MM.1S (cell line): ENCODE measurements at regions not wholly inside any gene's neighbourhood (a gene's known extent, or its start where the extent isn't known, plus 50 kb on each side); places are given as distances from the start of the nearest gene placed in this dataset.

Experiments used
- DNase-seq: peaks from one replicate; pipeline ENCODE4 v3.0.0-alpha.2; 2015
- H2AFZ ChIP-seq: fragments of 300-600 bp; sonication (generic); 2 replicates; pipeline ENCODE4 v1.6.0; 2016; ENCODE audit warnings: antibody characterized with exemption, low read length
- H3F3A ChIP-seq: fragments of 300-600 bp; sonication (generic); 2 replicates; pipeline ENCODE4 v1.6.1; 2016; ENCODE audit warnings: mild to moderate bottlenecking, antibody characterized with exemption, low read length, moderate library complexity, mixed read lengths; ENCODE audit not compliant: insufficient read depth
- H3K27ac ChIP-seq: fragments of 300-600 bp; sonication (generic); 2 replicates; pipeline ENCODE4 v1.5.1; 2016; ENCODE audit warnings: mild to moderate bottlenecking, low read length
- H3K27me3 ChIP-seq: fragments of 300-600 bp; sonication (generic); replicated peaks from 2 replicates; pipeline ENCODE4 v1.6.0; 2016; ENCODE audit warnings: low read length; ENCODE audit not compliant: insufficient read depth
- H3K36me3 ChIP-seq: fragments of 300-600 bp; sonication (generic); replicated peaks from 2 replicates; pipeline ENCODE4 v1.6.1; 2016; ENCODE audit warnings: mild to moderate bottlenecking, low read length, mixed read lengths; ENCODE audit not compliant: insufficient read depth
- H3K4me1 ChIP-seq: fragments of 300-600 bp; sonication (generic); 2 replicates; pipeline ENCODE4 v1.6.1; 2016; ENCODE audit warnings: low read length, mixed read lengths
- H3K4me2 ChIP-seq: fragments of 300-600 bp; sonication (generic); 2 replicates; pipeline ENCODE4 v1.6.0; 2016; ENCODE audit warnings: low read depth, low read length
- H3K4me3 ChIP-seq: fragments of 300-600 bp; sonication (generic); 2 replicates; pipeline ENCODE4 v1.5.1; 2016; ENCODE audit warnings: low read length, mixed read lengths
- H3K79me2 ChIP-seq: fragments of 300-600 bp; sonication (generic); 2 replicates; pipeline ENCODE4 v1.6.1; 2016; ENCODE audit warnings: mixed run types, low read length, mixed read lengths
- H3K9ac ChIP-seq: fragments of 300-600 bp; sonication (generic); 2 replicates; pipeline ENCODE4 v1.6.1; 2016; ENCODE audit warnings: low read length, mixed read lengths
- H3K9me2 ChIP-seq: fragments of 300-600 bp; sonication (generic); replicated peaks from 2 replicates; pipeline ENCODE4 v1.6.1; 2016; ENCODE audit warnings: mild to moderate bottlenecking, low read length, mixed read lengths; ENCODE audit not compliant: insufficient read depth
- H3K9me3 ChIP-seq: fragments of 300-600 bp; sonication (generic); replicated peaks from 2 replicates; pipeline ENCODE4 v1.6.1; 2016; ENCODE audit warnings: mild to moderate bottlenecking, low read length, mixed read lengths; ENCODE audit not compliant: insufficient read depth
- H4K20me1 ChIP-seq: fragments of 300-600 bp; sonication (generic); 2 replicates; pipeline ENCODE4 v1.6.1; 2016; ENCODE audit warnings: mild to moderate bottlenecking, low read length, moderate library complexity, mixed read lengths; ENCODE audit not compliant: insufficient read depth
- EZH2 ChIP-seq: fragments of 300-600 bp; sonication (generic); optimal IDR thresholded peaks from 2 replicates; pipeline ENCODE3; 2017; ENCODE audit warnings: low read depth, mild to moderate bottlenecking, antibody characterized with exemption, low read length, mixed read lengths
- EZH2phosphoT487 ChIP-seq: fragments of 300-600 bp; sonication (generic); IDR thresholded peaks from 2 replicates; pipeline ENCODE4 v1.6.1; 2018; ENCODE audit warnings: antibody characterized with exemption, low read length
- TF ChIP-seq, protein P1 (sequence below): fragments of 300-600 bp; sonication (generic); IDR thresholded peaks from 2 replicates; pipeline ENCODE4 v1.5.1; 2016; ENCODE audit warnings: antibody characterized with exemption, low read length, mixed read lengths

DNA sequence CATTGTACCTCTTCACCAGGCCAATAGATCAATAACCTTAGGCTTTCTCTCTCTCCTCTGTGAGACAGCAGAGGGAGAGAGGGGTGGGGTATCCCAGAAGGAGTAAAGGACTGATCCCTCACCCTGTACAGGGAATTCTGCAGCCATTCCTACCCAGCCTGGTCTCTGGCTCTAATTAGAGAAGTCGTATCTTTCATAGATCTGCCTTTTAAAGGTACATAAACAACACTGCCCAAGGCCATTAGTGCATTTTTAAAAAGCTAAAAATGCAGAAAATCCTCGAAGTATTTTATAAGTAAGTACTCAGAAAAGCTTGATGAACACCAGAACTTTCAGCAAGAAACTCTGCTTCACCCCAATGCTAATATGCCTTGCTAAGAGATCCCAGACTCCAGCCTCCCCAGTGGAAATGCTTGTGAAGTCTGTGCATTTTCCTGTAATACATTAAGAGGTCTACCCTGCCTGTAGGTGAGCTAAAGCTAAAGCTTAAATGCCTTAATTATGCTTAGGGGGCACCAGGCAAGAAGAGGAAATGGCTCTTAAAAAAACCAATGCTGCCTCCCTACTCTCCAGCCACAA, 200.0 kb upstream of the ANKRD55 start:
- no peak overlapping the region for H2AFZ ChIP-seq
- H4K20me1 ChIP-seq: no peaks in the 10 kb centered on the region
- H3K36me3 ChIP-seq: no peaks in the 10 kb centered on the region
- peaks cover 10% of the 10 kb centered on the region; the same call in 1 of the 2 replicates for H3F3A ChIP-seq
- H3K4me1 ChIP-seq: peaks cover 13% of the 10 kb centered on the region
- no peaks in the 10 kb centered on the region for H3K27me3 ChIP-seq
- TF ChIP-seq, protein P1, sequence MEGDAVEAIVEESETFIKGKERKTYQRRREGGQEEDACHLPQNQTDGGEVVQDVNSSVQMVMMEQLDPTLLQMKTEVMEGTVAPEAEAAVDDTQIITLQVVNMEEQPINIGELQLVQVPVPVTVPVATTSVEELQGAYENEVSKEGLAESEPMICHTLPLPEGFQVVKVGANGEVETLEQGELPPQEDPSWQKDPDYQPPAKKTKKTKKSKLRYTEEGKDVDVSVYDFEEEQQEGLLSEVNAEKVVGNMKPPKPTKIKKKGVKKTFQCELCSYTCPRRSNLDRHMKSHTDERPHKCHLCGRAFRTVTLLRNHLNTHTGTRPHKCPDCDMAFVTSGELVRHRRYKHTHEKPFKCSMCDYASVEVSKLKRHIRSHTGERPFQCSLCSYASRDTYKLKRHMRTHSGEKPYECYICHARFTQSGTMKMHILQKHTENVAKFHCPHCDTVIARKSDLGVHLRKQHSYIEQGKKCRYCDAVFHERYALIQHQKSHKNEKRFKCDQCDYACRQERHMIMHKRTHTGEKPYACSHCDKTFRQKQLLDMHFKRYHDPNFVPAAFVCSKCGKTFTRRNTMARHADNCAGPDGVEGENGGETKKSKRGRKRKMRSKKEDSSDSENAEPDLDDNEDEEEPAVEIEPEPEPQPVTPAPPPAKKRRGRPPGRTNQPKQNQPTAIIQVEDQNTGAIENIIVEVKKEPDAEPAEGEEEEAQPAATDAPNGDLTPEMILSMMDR: no peak
- no peak for TF ChIP-seq EZH2phosphoT487
- TF ChIP-seq EZH2: no peak
- DNase-seq: no peak
- H3K9me2 ChIP-seq: no peaks in the 10 kb centered on the region
- H3K4me2 ChIP-seq: no peak overlapping the region
- no peak overlapping the region for H3K27ac ChIP-seq
- H3K79me2 ChIP-seq: no peaks in the 10 kb centered on the region
- no peaks in the 10 kb centered on the region for H3K9me3 ChIP-seq
- no peak overlapping the region for H3K4me3 ChIP-seq
- H3K9ac ChIP-seq: no peak overlapping the region

GRCh38 chr5:56432321-56432720, 199.2 kb upstream of the ANKRD55 start:
- H3K27me3 ChIP-seq: no peaks in the 10 kb centered on the region
- H2AFZ ChIP-seq: no peak overlapping the region
- peaks cover 10% of the 10 kb centered on the region; the same call in 1 of the 2 replicates for H3F3A ChIP-seq
- no peaks in the 10 kb centered on the region for H3K9me2 ChIP-seq
- H3K36me3 ChIP-seq: no peaks in the 10 kb centered on the region
- TF ChIP-seq EZH2phosphoT487: no peak
- TF ChIP-seq, protein P1: no peak
- TF ChIP-seq EZH2: no peak
- no peaks in the 10 kb centered on the region for H4K20me1 ChIP-seq
- peaks cover 13% of the 10 kb centered on the region for H3K4me1 ChIP-seq
- H3K9me3 ChIP-seq: no peaks in the 10 kb centered on the region
- no peak overlapping the region for H3K4me2 ChIP-seq
- DNase-seq: no peak
- no peaks in the 10 kb centered on the region for H3K79me2 ChIP-seq
- no peak overlapping the region for H3K4me3 ChIP-seq
- H3K9ac ChIP-seq: no peak overlapping the region
- H3K27ac ChIP-seq: no peak overlapping the region

- TF ChIP-seq EZH2phosphoT487 (no peak), EZH2 (no peak)
- TF ChIP-seq, protein P1: no peak
- no peak overlapping the region for H3K4me3 ChIP-seq
- H4K20me1 ChIP-seq: no peaks in the 10 kb centered on the region
- H3K9me2 ChIP-seq: no peaks in the 10 kb centered on the region
- H3F3A ChIP-seq: no peaks in the 10 kb centered on the region
- no peak overlapping the region for H3K9ac ChIP-seq
- H3K36me3 ChIP-seq: no peaks in the 10 kb centered on the region
- H3K79me2 ChIP-seq: no peaks in the 10 kb centered on the region
- no peak overlapping the region for H3K27ac ChIP-seq
- H3K4me1 ChIP-seq: no peaks in the 10 kb centered on the region
- no peak overlapping the region for H2AFZ ChIP-seq
- no peaks in the 10 kb centered on the region for H3K9me3 ChIP-seq
- no peak overlapping the region for H3K4me2 ChIP-seq
- no peaks in the 10 kb centered on the region for H3K27me3 ChIP-seq
- DNase-seq: no peak
Measured at GRCh38 chr5:56430422-56430821, 197.3 kb upstream of the ANKRD55 start.
